ENCODE measurements at regions not wholly inside any gene's neighbourhood (a gene's known extent, or its start where the extent isn't known, plus 50 kb on each side); places are given as distances from the start of the nearest gene placed in this dataset.
"Not testable (repeated sequence)": the region's sequence is repeated elsewhere in the genome, so short reads cannot be mapped to it uniquely, and the experiment has no call there.

DNA sequence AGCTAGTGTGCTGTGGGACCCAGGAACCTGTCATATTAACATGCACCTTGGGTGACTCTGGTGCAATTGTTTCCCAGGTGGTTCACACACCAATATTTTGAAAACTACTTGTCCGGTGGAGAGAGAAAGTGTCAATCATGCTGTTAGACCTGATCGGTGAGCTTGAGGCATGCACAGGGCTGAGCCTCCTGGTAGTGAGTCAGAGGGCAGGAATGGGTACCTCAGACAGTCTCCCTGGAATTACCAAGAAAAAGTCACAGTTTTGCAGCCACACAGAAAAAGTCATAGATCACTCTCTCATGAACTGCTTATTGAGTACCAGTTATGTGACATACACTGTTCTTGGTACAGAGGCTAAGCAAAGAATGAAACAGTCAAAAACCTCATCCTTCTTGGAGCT, 140.1 kb upstream of the NFIA start:
- no peak for DNase-seq (ENCODE audit: low spot score)
- no peak for ATAC-seq (ENCODE audit: low FRiP score)
- TF ChIP-seq, protein P1, sequence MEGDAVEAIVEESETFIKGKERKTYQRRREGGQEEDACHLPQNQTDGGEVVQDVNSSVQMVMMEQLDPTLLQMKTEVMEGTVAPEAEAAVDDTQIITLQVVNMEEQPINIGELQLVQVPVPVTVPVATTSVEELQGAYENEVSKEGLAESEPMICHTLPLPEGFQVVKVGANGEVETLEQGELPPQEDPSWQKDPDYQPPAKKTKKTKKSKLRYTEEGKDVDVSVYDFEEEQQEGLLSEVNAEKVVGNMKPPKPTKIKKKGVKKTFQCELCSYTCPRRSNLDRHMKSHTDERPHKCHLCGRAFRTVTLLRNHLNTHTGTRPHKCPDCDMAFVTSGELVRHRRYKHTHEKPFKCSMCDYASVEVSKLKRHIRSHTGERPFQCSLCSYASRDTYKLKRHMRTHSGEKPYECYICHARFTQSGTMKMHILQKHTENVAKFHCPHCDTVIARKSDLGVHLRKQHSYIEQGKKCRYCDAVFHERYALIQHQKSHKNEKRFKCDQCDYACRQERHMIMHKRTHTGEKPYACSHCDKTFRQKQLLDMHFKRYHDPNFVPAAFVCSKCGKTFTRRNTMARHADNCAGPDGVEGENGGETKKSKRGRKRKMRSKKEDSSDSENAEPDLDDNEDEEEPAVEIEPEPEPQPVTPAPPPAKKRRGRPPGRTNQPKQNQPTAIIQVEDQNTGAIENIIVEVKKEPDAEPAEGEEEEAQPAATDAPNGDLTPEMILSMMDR (IDR thresholded peaks at IDR 0.05), result no peak

DNA sequence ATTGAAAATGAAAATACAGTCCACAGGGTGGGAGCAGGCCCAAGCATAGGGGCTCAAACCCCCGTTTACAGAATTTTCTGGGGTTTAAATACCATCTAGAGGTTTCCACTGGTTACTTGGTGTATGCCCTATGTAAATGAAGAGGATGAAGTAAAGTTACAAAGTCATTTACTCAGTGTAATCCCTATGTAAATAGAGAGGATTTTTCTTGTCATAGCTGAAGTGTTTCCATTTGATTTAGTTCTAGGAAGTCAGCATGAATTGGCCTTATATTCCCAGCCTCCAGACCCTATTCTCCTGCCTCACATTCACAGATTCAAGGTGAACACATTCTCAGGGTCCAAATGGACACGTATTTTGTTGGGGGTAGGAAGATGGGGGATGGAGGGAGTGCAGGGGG, 141.7 kb upstream of the NFIA start:
- not testable (repeated sequence) for ATAC-seq (ENCODE audit: low FRiP score); DNase-seq (ENCODE audit: low spot score)

DNA sequence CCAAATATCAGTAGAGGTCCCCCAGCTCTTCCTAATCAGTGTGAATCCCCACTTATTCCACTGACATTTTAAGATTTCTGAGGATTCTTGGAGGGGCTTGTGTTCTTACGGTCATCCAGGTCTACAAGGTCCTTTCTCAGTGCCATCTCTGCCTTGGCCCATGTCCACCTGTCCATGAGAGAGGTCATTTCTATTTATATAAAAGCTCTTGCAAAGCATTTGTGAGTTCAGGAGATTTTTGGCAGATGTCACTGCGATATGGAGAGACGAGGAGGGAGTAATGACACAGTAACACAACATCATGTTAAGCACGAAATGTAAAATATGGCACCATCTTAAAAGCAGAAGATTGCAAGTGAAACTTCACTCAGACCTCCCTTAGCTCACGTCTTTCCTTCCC, 144.6 kb upstream of the NFIA start:
- DNase-seq (ENCODE audit: low spot score) (no peak), ATAC-seq (ENCODE audit: low FRiP score) (no peak)
- TF ChIP-seq, protein P1 (IDR thresholded peaks at IDR 0.05), result no peak

DNA sequence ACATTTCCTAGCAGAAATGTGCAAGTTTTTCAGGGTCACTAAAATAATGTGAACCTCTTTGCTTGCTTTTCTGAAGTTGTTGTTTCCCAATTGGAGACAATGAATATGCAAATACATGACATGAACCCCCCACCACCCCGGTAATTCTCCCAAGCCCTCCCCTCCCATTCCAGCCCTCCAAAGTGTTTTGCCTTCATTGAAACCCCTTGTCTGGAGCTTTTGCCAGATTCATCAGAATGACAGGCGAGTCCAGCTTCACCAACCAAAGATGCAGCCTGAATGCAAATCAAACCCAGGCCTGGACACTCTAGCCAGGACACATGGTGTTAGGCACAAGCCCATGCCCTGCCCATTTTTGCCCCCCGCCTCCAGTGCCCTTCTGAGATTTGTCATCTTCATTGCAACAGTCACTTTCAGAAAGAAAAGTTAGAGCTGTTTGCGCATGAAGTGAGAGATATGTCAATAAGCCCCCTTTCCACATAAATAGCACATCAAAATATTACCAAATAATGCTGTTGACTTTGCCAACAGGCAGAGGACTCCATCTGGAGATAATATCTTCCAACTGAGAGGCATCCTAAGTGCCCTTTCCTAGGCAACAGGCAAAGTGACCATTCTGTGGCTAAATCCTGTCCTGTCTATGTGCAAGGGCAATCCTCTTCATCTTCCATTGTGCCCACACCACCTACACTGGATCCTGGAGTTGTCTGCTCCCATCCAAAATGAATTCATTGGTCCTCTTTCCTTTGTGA, 145.6 kb upstream of the NFIA start:
- ATAC-seq (ENCODE audit: low FRiP score) (no peak), DNase-seq (ENCODE audit: low spot score) (no peak)
- TF ChIP-seq, protein P1 (IDR thresholded peaks at IDR 0.05), result no peak

DNA sequence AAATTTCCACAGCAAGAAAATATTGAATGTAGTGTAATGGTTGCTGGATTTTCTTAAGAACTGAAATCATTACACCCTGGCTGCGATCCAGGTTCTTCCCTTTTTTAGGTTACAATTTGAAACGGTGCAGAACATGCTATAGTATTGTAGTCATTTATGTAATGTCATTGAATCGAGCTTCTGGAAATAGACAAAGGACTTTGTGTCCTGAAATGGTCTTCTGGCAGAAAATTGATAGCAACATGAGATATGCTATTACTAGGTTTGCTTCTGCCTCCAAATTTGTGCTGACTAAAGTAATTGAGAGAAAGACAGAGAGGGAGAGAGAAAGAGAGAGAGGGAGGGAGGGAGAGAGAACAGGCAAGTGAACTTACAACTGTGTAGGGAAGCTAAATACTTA, 146.2 kb upstream of the NFIA start:
- ATAC-seq (ENCODE audit: low FRiP score), result no peak
- no peak for DNase-seq (ENCODE audit: low spot score)
- TF ChIP-seq, protein P1 (IDR thresholded peaks at IDR 0.05), result no peak

DNA sequence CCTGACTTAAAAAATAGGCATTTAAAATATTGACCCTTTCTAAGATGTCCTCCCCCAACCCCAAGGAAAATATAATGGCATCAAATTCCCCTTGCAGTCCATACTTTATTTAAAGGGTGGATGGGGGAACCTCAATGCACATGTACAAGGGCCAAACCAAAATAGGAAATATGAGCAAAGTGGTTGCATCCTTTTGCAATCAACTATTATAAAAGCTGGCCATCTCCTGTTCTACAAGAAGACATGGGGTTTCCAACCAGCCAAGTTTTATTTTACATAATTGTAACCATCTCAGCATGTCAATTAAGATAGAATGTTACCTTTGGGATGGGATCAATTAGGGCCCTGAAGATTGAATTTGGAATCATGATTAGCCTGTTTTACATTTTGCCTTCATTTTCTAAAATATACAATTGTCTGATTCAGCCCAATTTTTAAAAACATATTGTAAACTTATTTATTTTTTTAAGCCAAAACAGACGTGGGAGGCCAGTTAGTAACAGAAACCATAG, 146.7 kb upstream of the NFIA start:
- TF ChIP-seq, protein P1 (IDR thresholded peaks at IDR 0.05), result no peak
- no peak for DNase-seq (ENCODE audit: low spot score)
- ATAC-seq (ENCODE audit: low FRiP score), result no peak

DNA sequence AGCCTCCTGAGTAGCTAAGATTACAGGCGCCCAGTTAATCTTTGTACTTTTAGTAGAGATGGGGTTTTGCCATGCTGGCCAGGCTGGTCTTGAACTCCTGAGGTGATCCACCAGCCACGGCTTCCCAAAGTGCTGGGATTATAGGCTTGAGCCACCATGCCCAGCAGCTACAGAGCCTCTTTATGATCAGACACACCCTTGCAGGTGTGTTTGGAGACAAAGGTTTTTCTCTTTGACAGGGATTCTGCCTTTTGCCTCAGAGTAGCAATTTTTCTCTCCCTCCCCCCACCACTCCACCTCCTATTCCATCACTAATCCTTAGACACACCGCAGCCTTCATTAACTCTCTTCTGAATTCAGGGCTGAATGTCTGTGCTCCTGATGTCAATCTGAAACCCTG, 152.2 kb upstream of the NFIA start:
- ATAC-seq (ENCODE audit: low FRiP score), result no peak
- DNase-seq (ENCODE audit: low spot score), result no peak

More for the DNA sequence above, 152.2 kb upstream of the NFIA start:
- TF ChIP-seq, protein P1 (IDR thresholded peaks at IDR 0.05), result no peak
